ENCODE measurements at regions not wholly inside any gene's neighbourhood (a gene's known extent, or its start where the extent isn't known, plus 50 kb on each side); places are given as distances from the start of the nearest gene placed in this dataset.
"Not testable (repeated sequence)": the region's sequence is repeated elsewhere in the genome, so short reads cannot be mapped to it uniquely, and the experiment has no call there.

DNA sequence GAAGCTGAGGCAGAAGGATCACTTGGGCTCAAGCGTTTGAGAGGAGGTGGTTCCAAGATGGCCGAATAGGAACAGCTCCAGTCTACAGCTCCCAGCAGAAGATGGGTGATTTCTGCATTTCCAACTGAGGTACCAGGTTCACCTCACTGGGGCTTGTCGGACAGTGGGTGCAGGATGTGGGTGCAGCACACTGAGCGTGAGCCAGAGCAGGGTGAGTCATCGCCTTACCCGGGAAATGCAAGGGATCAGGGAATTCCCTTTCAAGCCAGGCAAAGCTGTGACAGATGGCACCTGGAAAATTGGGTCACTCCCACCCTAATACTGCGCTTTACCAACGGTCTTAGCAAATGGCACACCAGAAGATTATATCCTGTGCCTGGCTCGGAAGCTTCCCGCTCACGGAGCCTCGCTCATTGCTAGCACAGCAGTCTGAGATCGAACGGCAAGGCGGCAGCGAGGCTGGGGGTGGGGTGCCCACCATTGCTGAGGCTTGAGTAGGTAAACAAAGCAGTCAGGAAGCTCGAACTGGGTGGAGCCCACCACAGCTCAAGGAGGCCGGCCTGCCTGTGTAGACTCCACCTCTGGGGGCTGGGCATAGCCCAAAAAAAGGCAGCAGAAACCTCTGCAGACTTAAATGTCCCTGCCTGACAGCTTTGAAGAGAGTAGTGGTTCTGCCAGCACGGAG, 482.6 kb upstream of the DAB2 start:
- not testable (repeated sequence) for TF ChIP-seq POLR2A, POLR2AphosphoS5 (IDR thresholded peaks at IDR 0.05)
